Uterus (tissue), 2 donors: ENCODE measurements at regions not wholly inside any gene's neighbourhood (a gene's known extent, or its start where the extent isn't known, plus 50 kb on each side); places are given as distances from the start of the nearest gene placed in this dataset.

Experiments
- CTCF ChIP-seq, 4 experiments: fragments of 200-600 bp in 2 of 4; fragments of 450-650 bp in 2 of 4; sonication (generic) in 2 of 4; IDR thresholded peaks; one replicate each; pipeline ENCODE4 v1.5.1; 2016 to 2019; ENCODE audit warnings: antibody characterized with exemption in 4 of 4, mild to moderate bottlenecking in 2 of 4, moderate library complexity in 1 of 4
- POLR2A ChIP-seq, 2 donors: fragments of 450-650 bp; IDR thresholded peaks; one replicate each; pipeline ENCODE4 v1.6.1; 2016; ENCODE audit warnings: antibody characterized with exemption in 2 of 2, mild to moderate bottlenecking in 1 of 2, moderate library complexity in 1 of 2

DNA sequence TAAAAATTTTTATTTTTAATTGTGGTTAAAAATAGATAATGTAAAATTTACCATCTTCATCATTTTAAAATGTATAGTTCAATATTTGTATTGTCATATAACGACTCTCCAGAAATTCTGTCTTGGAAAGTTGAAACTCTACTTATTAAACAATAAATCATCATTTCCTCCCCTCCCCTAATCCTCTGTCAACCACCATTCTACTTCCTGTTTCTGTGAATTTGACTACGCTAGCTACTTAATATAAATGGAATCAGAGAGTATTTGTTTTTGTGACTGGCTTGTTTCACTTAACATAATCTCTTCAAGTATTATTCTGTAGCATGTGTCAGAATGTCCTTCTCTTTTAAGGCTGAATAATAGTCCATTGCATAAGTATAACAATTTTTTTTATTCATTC lies 729.0 kb upstream of the AADAT start:
- TF ChIP-seq CTCF (IDR thresholded peaks at IDR 0.05) (no peak), POLR2A (IDR thresholded peaks at IDR 0.05) (no peak)
